NCI-H1930 (cell line): ENCODE measurements at regions not wholly inside any gene's neighbourhood (a gene's known extent, or its start where the extent isn't known, plus 50 kb on each side); places are given as distances from the start of the nearest gene placed in this dataset.

Experiments used
- DNase-seq, 2 experiments: peaks; one replicate each; lab custom pipeline; 2025; lab: John Stamatoyannopoulos, UW

DNA sequence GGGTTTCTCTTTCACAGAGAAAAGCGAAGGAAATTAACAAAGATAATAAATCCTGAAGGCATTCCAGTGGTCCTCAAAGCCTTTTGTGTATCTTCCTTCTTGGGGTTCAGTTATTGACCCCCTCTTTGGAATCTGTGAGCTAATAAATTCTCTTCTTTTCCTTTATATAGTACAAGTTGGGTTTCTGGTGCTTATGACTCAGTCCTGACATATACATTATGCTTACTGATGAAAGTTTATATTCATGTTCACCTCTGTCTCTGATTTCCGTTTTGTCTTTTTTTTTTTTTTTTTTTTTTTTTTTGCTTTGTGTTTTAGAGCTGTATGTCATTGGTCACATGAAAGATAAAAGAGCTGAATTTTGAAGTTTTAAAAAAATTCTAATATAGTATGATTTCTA, 230.7 kb upstream of the RBMS3 start:
- DNase-seq = no peak

GRCh38 chr3:29057326-29057725, 223.5 kb upstream of the RBMS3 start:
- DNase-seq = no peak

DNA sequence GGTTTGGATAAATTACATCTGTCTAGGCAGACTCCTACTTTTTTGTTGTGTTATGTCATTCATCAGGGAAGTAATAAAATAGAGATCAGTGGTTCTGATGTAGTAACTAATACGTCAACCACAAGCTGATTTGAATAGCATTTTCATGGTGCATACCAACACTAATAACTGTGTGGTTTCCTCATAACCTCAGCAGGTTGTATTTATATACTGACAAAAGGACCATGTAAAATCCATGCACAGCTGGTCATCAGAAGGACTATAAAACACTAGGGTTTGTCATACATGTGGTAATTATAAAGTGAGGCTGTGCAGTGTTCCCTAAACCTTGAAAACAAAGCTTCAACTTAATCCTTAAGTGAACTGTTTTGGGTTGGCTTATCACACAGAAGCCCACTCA, 216.8 kb upstream of the RBMS3 start:
- DNase-seq = no peak

DNA sequence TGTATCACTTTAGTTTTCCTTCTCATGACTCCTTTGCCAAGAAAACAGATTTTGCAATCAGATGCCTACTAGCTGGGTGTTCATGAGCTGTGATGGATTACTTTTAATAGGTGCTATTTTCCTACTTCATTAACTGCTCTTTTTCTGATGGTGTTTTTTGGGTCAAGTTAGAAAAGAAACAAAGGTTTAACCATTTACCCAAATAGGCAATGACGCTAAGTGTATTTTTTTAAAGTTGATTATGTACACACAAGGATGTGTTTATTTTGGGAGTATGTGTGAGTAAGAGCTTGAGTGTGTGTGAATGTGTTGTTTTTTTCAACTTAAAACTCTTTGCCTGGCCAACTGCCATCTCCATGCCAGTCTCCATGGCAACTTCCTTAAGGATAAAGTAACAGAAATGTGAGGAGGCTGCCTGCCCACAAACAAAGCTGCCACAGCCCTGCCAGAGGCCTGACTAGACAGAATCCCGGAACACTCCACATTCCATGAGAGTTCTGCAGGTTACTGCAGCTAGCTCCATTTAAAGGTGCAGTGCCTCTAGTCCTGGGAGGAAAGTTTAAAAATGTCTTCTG, 215.6 kb upstream of the RBMS3 start:
- DNase-seq = no peak

DNA sequence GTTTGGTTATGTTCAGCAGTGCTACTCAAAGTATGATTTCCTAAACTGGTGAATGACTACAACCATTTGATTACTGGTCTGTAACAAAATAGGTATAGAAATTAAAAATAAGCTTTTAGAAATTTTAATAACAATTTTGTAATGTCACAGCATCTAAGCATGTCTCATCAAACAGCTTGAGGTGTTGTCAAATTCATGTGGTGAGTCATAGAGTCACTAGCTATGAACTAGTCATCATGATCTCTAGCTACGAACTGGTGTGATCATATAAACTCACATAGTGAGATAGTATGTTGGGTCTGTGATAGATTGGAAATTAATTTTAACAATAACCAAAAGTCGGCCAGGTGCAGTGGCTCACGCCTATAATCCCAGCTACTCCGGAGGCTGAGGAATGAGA, 213.9 kb upstream of the RBMS3 start:
- no peak for DNase-seq

DNA sequence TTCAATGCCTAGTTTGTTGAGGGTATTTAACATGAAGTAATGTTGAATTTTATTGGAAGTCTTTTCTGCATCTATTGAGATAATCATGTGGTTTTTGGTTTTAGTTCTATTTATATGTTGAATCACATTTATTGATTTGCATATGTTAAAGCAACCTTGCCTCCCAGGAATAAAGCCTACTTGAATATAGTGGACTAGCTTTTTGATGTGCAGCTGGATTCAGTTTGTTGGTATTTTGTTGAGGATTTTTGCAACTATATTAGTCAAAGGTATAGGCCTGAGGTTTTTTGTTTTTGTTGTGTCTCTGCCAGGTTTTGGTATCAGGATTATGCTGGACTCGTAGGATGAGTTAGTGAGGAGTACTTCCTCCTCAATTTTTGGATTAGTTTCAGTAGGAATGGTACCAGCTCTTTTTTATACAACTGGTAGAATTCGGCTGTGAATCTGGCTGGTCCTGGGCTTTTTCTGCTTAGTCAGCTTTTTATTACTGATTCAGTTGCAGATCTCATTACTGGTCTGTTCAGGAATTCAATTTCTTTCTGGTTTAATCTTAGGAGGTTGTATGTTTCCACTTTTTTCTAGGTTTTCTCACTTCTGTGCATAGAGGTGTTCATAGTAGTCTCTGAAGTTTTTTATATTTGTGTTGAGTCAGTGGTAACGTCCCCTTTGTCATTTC, 209.8 kb upstream of the RBMS3 start:
- no peak for DNase-seq

GRCh38 chr3:29072611-29073010, 208.3 kb upstream of the RBMS3 start:
- DNase-seq = no peak

GRCh38 chr3:29077356-29077755, 203.5 kb upstream of the RBMS3 start:
- DNase-seq = no peak

- no peak for DNase-seq
These were observed 201.5 kb upstream of the RBMS3 start for GRCh38 chr3:29079358-29079757.

GRCh38 chr3:29080967-29081366, 199.9 kb upstream of the RBMS3 start:
- DNase-seq = no peak

- no peak for DNase-seq
These were observed 197.8 kb upstream of the RBMS3 start for GRCh38 chr3:29083081-29083480.

DNA sequence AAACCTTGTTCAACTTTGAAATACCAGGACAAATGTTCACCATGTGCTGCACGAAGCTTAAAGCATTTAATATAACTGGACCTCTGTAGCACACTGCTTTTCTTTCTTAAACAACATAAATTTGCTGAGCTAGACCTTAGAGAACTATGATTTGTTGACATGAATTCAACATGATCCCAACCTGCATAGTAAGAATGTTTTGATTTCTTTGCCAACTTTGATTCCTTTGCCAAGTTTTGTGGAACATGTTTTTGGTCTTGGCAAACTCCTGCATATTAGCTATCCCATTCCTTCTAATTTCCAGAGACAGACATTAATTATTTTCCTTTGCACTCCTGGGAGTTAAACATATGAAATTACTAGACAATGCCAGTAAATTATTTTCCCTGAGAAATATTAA, 197.2 kb upstream of the RBMS3 start:
- DNase-seq = no peak

DNA sequence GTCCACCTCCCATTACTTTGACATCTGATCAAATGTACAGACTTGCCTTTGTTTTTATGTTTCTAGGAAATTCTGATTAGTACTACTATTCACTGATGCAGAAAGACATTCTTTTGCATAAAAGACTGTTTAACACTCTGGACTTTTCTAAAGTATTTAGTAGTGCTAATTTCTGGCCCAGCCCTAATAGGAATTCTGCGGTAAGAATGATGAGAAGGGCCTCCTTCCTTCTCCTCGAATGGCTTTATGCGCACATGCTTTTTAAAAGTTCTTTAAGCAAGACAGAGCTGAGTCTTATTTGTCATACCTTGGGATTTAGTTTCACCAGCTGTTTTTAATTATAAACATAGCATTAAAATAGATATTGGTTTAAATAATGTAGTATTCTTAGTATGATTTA, 192.3 kb upstream of the RBMS3 start:
- DNase-seq = no peak

DNA sequence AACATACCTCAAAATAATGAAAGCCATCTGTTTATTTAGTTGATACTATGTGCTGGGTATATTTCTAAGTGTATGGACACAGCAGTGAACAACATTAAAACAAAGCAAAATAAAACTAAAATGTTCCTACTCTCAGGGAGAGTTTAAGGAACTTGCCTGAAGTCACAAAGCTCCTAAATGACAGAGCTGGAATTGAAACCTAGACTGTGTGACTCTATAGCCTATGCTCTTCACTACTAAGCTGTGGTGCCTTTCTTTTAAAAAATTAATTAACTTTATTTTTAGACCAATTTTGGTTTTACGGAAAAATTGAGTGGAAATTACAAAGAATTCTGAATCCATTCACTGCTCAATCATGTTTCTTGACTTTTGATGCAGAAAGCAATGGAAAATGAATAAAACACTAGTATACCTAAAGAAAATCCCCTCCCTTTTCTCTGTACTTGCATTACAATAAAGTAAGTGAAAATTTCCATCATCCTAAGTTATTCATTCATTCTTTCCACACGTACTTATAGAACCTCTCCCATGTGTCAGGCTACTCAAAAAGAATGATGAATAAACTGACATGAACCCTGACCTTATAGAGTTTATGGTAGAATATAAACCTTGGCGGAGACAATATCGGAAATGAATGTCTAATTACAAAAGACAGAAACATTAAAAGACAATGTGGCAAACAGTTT, 189.8 kb upstream of the RBMS3 start:
- DNase-seq = no peak

DNA sequence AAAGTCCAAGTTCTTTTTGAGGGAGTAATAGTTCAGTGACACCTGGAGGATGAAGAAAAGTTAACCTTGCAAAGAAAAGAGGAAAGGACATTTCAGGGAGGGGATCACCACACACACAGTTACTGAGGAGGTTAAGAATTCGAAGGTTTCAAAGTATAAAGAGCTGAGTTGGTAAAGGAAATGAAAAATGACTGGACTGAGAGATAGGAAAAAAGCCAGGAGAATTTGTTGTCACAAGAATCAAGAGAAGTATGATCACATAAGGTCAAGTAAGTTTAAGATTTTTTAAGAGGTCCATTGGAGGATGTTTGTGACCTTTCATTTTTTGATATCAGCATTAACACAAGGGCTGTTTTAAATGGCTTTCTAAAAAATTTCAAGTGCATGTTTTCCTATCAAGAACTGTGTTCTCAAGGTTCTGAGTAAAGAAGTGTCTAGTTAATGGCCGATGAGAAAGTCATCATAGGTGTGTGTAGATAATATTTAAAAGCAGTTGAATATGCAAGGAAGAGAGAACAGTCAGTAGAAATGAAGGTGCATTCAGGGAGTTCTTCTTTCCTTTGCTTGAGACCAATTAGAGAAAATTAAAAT, 189.2 kb upstream of the RBMS3 start:
- no peak for DNase-seq

DNA sequence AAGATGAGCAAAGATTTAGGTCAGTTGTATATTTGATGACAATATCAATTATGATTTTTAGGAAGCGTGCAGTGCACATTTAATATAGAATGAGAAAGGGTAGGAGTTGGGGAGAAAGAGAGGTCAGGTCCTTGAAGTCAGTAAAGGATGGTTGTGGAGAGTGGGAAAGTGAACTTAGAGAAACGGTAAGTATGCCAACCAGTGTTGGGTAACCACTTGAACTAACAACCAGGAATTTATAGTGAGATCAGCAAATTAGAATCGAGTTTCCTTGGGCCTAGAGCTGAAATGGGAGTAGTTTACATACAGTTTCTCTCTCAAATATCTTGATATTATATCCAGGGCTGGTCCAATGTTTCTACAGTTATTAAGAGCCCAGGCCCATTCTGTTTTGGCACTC, 188.5 kb upstream of the RBMS3 start:
- no peak for DNase-seq

DNA sequence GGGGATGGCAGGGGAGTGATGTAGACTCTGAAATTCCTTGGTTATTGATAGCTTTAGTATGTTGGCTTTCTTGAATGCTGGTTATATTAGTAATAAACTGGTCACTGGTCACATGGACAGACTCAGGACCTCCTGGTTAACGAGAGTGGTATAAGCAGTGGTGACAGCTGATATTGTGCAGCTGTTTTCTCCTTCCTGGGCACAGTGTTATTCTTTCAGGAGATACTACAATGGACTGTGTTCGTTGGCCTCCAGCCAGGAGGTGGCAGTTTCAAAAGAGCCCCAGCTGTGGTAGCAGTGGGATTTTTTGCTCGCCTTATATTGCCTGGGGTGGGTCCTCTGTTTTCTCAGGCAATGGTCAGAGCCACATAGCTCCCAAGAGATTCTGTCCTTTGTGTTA, 181.6 kb upstream of the RBMS3 start:
- no peak for DNase-seq

GRCh38 chr3:29099775-29100174, 181.1 kb upstream of the RBMS3 start:
- DNase-seq = no peak

DNA sequence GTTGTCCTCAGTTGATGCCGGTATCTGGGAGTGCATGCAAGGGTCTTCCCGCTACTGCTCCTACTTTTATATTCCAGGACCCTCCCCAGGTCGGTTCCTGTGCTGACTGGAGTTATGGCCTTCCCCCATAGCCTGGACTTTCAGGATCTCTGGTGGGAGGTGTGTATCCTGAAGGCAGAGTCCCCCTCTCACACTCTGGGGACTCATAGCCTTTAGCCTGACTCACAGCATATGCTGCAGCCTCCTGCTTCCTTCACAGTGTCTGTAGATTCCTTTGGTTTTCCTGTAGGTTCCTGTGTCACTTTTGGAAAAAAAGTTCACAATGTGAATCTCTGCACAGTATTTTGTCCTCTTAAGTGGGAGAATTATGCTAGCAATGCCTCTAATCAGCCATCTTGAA, 180.6 kb upstream of the RBMS3 start:
- DNase-seq = no peak

DNA sequence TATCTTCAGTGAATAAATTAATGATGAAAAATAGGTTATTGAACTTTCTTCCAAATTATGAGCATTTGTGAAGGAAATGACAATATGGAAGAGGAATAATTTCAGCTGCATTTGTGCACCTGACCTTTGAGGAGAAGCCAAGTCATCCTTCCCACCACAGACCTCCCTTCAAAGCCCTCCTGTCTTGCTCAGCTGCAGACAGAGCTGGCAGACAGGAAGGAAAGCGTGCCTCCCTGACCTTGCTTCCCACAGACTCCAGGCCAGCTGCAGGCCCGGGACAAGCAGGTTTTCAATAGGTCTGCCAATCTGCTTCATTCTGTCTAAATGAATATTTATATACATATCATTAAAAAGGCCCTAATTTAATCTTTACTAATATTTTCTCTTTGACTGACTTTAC, 152.9 kb upstream of the RBMS3 start:
- no peak for DNase-seq

GRCh38 chr3:29137601-29138000, 143.3 kb upstream of the RBMS3 start:
- no peak for DNase-seq

GRCh38 chr3:29138171-29138570, 142.7 kb upstream of the RBMS3 start:
- no peak for DNase-seq

GRCh38 chr3:29140666-29141065, 140.2 kb upstream of the RBMS3 start:
- no peak for DNase-seq
